SK-MEL-5 (cell line): ENCODE measurements at regions not wholly inside any gene's neighbourhood (a gene's known extent, or its start where the extent isn't known, plus 50 kb on each side); places are given as distances from the start of the nearest gene placed in this dataset.

Experiments
- DNase-seq: peaks from one replicate; pipeline ENCODE4 v3.0.0-alpha.2; 2016; ENCODE audit warnings: low read depth, low spot score
- in situ Hi-C: cut with HindIII; loops from 2 replicates; pipeline ENCODE4 v1.10.0; 2016; ENCODE audit warnings: low sequenced_read_pairs, high pct_unique_total_duplicates, low pct_unique_long_range_greater_than_20kb

DNA sequence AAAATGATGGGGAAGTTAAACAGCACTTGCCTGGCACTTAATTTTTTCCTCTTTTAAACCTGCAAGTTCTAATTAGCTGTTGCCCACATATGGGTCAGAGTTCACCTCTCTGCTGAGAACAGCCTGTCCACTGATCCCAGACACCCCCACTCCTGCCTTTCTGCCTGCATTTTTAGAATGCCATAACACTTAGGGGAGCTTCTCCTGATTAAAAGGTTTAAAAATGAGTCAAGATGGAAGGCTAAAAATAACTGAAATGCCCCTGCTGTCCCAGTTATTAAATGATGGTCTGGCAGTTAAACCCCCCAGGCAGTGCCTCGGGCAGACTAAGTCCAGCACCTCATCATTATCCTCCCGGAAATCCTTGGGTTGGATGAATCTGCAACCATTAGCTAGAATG, 913.6 kb upstream of the ARPP21 start:
- in situ Hi-C loops, result no loop called here
- no peak for DNase-seq

DNA sequence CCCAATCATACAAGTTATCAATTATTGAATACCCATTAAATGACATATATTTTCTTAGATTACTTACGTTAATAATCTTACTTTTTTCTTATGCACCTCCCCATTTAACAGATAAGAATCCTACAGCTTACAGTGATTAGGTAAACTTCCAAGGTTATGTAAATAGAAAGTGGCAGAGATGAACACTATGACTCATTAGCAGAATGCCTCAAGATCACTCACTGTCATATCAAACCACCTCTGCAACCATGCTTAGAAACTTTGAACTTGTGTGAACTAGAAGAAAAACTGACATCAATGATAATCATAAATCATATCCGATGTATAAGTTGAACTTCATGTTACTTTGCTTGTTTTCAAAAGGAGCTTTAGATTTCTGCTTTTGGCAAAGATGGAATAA, 911.6 kb upstream of the ARPP21 start:
- in situ Hi-C loops, result no loop called here
- no peak for DNase-seq

DNA sequence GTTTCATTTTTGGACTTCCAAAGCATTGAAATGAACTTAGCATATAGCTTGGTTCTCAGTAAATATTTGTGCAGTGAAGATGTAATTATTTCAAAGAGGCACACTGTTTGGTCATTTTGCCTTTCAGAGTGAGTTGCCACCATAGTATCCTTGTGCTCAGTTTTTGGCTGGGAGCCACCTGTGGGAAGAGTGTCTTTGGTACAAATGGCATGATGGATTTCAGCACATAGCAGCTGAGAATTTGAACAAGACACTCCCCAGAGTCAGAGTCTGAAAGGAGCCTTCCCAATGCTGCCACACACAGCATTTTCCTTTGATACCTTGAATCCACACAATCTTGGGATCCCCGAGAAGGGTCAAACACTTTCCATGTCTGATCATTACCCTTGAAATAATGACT, 897.2 kb upstream of the ARPP21 start:
- in situ Hi-C loops, result no loop called here
- DNase-seq, result no peak

DNA sequence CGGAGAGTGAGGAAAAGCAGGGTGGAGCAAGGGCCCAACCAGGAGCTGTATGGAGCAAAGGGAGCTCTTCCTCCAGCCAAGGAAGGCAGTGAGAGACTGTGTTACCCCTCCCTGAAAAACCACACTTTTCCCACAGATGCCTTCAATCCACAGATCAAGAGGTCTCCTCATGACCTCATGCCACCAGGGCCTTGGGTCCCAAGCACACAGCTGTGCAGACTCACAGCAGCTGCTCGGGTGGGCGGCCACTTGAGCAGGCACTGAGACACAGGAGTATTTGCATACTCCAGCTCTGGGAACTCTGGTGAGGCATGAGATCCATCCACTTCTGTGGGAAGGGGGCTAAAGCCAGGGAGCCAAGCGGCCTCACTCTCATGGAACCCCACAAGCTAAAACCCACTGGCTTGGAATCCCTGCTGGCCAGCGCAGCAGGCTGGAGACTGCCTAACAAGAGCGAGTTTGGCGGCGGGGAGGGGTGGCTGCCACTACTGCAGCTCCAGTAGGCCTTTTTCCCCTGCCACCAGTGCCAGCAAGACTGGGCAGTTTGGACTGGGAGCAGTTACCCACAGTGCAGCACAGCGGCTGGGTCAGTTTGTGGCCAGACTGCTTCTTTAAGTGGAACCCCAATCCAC, 880.6 kb upstream of the ARPP21 start:
- in situ Hi-C loops, result no loop called here
- DNase-seq, result no peak

DNA sequence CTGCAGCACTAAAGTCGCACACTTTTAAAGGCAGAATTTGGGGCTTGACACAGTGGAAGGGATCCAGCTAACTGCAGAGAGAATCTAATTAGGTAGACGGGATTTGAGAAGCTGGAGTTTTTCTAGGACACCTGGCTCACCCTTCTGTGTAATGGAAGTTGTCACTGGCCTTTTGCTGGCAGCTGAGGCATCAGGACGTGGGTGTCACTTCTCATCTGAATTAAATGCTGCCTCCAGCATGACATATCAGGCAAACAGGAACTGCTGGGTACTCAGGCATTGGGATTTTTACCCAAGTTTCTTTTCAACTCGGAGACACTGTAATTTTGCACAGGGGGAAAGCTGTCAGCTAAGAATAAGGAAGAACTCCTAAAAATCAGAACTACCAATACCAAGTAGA, 861.9 kb upstream of the ARPP21 start:
- DNase-seq, result no peak
- in situ Hi-C loops, result no loop called here

DNA sequence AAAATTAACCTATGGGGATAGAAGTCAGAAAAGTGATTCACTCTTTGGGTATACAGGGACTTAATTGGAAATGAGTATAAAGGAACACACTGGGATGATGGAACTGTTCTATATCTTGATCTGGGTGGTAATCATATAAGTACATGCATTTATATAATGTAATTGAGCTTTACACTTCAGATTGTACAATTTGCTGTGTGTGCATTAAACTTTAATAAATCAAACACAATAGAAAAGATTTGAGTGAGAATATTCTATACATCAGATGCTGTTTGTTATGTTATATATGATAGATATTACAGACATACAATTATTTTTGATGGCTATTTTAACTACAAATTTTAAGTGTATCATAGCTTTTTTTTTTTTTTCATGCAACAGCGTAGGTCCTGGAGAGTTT, 860.2 kb upstream of the ARPP21 start:
- DNase-seq, result no peak
- in situ Hi-C loops, result no loop called here

DNA sequence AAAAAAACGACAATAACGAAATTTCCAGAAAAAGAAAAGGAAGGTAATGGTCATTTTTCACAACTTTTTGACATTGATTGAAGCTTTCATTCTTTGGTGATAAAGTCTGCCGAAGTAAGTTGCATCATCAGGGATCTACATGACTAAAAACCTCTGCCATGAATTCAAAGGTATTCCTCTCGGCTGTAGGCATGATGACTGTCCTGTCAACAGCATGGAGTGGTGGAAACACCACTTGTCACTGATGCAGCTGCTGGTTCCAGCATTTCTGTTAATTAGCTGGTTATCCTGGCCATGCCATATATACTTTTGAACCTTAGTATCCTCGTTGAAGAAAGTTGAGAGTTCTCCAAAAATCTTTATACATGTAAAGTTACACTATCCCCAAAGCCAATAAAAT, 859.0 kb upstream of the ARPP21 start:
- DNase-seq, result no peak
- in situ Hi-C loops, result no loop called here

DNA sequence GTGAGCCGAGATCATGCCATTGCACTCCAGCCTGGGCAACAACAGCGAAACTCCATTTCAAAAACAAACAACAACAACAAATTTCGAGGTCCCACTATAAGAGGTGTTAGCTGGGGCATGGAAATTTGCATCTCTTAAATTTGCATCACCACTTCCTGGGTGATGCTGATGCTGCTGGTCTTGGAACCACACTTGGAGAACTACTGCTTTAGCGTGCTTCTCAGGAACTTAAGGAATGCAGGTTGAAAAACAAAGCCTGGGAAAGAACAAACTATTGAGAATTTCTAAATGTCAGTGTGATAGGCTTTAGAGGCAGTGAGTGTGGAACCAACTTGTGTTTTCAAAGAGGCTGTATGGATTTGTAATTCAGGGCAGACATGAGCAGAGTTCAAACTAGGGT, 858.4 kb upstream of the ARPP21 start:
- in situ Hi-C loops, result no loop called here
- no peak for DNase-seq

DNA sequence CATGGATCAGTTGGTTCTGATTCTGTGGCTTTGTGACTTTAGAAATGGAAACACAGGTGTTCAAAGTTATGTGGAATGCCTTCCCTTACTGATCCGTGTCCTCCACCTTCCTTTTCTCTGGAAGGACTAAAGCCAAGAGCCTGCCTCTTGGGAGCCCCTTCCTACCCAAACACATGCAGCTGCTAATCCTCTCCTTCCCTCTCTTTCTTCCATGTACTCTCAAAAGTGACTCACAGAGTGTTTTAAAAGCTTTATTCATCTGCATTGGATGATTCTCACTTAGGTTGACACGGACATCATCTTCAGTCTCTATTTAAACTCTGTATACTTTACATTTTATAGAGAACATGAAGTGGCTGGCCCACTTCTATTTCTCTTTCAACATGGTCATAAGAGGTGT, 856.5 kb upstream of the ARPP21 start:
- in situ Hi-C loops, result no loop called here
- DNase-seq, result no peak

DNA sequence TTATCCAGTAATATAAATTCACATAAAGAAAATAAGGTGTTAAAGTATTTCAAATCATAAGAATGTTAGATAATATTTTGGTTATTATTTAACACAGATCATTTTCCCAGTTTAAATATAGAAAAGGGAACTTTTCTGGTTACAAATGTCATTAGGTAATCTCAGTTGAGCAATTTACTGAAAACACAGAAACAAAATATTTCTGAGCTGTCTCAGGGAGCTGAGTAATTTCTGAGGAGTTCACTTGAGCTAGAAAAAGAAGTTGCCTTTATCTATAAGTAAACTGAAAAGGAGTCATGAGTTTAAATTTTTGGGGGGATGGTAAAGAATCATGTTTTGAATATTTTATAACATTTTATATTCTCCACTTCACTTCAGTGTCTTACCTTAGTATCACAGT, 855.4 kb upstream of the ARPP21 start:
- in situ Hi-C loops, result no loop called here
- DNase-seq, result no peak

DNA sequence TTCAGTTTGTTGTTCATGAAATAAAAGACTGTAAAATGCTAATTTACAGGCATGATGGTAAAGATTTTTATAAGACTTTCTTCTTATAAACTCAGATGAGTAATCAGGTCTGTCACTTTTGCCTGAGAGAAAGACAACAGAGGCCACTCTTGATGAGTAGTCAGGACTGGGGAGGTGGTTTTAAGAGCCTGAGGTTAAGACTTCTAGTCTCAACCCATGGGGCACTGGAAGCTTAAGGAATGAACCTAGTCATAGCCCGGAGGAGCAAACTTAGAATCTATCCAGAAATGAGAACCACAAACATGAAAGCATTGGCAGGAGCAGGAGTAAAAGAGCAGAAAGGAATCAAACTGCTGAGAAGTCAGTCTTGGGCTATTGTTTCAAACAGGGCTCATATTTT, 846.3 kb upstream of the ARPP21 start:
- in situ Hi-C loops, result no loop called here
- DNase-seq, result no peak

DNA sequence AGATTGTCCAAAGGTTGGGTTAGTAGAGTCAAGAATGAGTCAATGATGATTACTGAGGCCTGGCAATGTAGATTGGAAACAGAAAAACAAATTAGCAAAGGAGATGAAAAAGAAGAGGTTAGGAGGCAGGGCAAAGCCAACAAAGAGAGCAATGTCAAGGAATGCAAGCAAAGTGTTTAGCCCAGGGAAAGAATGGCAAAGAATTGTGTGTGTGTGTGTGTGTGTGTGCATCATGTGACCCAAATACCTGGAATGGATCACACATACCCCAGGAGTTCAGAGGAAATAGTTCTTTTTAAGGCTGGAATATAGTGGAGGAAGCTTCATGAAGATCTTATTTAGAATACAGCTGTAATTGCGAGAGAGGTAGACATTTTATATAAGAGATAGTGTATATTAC, 831.7 kb upstream of the ARPP21 start:
- in situ Hi-C loops, result no loop called here
- no peak for DNase-seq

DNA sequence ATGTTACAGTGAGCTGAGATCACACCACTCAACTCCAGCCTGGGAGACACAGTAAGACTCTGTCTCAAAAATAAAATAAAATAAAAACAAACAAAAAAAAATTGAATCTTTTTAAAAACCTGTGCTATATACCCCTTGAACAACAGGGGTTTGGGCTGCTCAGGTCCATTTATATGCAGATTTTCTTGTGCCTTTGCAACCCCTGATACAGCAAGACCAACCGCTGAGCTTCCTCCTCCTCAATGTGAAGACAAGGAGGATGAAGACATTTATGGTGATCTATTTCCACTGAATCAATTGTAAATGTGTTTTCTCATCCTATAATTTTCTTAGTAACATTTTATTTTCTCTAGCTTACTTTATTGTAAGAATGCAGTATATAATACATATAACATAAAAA, 831.0 kb upstream of the ARPP21 start:
- in situ Hi-C loops, result no loop called here
- no peak for DNase-seq

DNA sequence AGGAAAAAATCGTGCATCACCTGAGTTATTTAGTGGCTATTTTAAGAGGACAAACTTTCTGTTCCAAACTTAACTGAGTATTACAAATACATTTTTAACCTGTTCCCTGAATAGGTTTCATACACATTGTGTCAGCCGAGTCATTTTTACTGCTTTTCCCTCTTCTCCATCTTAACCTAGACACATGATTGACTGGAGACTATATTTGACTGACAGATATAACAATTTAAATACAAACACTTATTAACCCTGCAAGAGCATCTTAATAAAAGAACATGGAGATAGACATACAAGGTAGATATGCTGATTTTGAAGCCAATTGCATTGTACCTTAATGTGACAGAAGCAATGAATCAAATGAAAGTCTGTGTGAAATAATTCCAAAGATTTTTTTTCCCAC, 810.5 kb upstream of the ARPP21 start:
- in situ Hi-C loops, result no loop called here

DNA sequence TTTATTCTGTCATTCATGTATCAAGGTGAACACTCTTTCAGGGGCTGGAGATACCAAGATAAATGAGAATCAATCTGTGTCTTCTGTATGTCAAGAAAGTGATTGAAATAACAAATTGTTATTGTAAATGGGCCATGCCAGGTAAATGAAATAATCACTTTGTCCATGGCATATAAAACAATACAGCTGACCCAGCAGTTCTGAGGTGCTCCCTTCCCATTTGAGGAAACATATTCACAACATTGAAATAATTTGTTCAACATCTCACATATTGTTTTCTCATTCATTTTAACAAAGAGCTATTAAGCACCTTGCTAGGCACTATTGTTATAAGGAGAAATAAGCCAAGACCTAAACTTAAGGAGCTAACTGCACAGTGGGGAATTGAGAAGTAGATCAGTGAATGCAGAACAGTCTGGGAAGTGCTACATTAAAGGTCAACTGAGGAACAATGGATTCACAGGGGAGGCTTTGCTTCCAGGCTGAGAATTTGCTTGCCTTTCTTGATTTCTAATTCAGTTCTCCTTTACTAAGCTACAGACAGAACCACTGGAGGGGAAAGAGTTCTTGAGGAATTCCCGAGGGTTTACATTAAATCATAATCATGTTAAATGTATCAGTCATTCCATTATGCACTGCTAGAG, 806.3 kb upstream of the ARPP21 start:
- in situ Hi-C loops, result no loop called here
- no peak for DNase-seq

More for the DNA sequence above, 810.5 kb upstream of the ARPP21 start:
- DNase-seq, result no peak

DNA sequence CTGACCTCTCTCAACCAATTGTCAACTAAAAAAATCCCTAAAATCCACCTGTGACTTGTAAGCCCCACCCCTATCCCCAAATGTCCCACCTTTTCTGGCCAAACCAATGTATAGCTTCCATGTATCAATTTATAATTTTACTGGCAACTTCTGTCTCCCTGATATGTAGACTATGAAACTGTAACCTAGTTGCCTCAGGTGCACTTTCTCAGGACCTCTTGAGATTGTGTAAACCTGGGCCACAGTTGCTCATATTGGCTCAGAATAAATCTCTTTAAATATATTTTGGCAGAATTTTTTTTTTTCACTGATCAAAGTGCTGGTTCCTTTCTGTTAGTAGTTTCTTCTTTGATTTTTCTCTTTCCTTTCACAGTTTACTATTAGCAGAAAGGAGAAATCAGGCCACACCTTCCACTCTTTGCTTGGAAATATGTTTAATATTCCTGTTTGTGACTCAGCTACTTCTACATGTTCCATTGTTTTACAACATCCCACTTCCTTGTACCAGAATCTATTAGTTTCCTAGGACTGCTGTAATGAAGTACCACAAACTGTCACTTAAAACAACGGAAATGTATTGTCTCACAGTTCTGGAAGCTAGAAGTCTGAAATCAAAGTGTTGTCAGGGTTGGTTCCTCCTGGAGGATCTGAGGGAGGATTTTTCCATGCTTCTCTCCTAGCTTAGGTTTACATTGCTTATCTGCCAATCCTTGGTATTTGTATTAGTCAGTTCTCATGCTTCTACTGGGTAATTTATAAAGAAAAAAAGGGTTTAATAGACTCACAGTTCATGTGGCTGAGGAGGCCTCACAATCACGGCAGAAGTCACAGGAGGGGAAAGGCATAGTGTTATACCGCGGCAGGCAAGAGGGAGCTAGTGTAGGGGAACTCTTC, 801.2 kb upstream of the ARPP21 start:
- DNase-seq, result no peak
- in situ Hi-C loops, result no loop called here

DNA sequence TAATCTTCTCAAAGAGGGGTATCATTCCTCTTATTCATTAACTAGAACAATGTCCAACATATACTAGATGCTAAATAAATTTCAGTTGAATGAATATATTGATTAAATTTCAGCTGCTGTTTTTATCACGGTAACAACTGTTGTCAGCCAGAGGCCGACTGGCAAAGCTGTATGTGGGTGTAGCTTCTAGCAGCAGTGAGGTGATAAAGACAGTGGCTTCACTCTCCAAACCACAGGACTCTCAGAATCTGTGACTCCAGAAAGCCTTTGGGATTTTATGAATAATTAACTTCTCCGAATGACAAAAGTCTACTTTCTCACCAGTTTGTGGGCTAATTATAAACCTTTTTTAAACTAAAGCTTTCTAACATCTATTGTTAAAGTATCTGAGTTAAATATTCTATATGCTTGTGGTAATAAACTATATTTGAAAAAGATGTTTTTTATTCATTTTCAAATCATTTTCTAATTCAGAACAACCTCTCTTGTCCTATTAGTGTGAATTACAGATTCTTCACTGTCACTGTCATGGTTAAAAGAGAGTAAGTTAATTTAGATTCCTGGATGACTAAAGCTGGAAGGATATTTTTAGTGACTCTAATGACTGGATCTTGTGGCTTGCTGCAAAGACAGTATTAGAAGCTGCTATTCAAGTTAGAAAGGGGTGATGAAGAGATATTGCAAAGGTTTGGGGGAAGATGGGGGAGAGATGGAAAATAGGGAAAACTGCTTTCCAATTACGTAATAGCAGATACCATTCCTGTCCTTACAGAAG, 796.4 kb upstream of the ARPP21 start:
- DNase-seq, result no peak
- in situ Hi-C loops, result no loop called here

DNA sequence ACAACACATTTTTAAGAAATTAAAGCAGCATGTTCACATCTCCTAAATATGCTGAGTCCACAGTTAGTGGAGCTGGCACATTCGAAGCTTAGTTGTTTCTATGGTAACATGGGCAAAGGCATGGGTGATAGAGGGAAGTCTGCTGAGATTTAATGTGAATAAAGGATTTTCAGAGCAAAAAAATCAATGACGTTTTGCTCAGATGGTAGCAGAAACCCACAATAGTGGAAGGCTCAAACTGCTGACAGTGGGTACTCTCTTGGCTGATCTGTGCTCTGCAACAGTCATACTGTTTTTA, 795.1 kb upstream of the ARPP21 start:
- DNase-seq, result no peak
- in situ Hi-C loops, result no loop called here
